Astrocyte of the spinal cord (primary cell): ENCODE measurements at regions not wholly inside any gene's neighbourhood (a gene's known extent, or its start where the extent isn't known, plus 50 kb on each side); places are given as distances from the start of the nearest gene placed in this dataset.

Experiments
- DNase-seq: peaks from one replicate; pipeline ENCODE4 v3.0.0; 2011; ENCODE audit warnings: low read depth, low spot score
- H3K4me3 ChIP-seq: 2 replicates; pipeline ENCODE4 v1.5.1; 2011; ENCODE audit warnings: low read depth, mild to moderate bottlenecking, low read length, moderate library complexity
- CTCF ChIP-seq: IDR thresholded peaks from 2 replicates; pipeline ENCODE4 v1.5.1; 2012; ENCODE audit warnings: low read depth, mild to moderate bottlenecking, low read length, inconsistent platforms
- in situ Hi-C: cut with HindIII; loops from 2 replicates; pipeline ENCODE4 v1.10.0; 2017; ENCODE audit warnings: low sequenced_read_pairs

GRCh38 chr2:120854014-120854620 lies 118.4 kb downstream of the GLI2 start:
- in situ Hi-C loops, result no loop called here
- no peak for TF ChIP-seq CTCF
- no peak for DNase-seq
- no peak overlapping the region for H3K4me3 ChIP-seq

- no peak for DNase-seq
- no peak for TF ChIP-seq CTCF
- H3K4me3 ChIP-seq, result no peak overlapping the region
- in situ Hi-C loops, result no loop called here
Observed at GRCh38 chr2:120854766-120855530, 119.3 kb downstream of the GLI2 start.

- TF ChIP-seq CTCF, result no peak
- H3K4me3 ChIP-seq, result no peak overlapping the region
- in situ Hi-C loops, result no loop called here
- no peak for DNase-seq
Observed at GRCh38 chr2:120855855-120856405, 120.3 kb downstream of the GLI2 start.

- in situ Hi-C loops, result no loop called here
- no peak for DNase-seq
- no peak overlapping the region for H3K4me3 ChIP-seq
- TF ChIP-seq CTCF, result peak; percentile 28
Observed at GRCh38 chr2:120856421-120856862, 120.8 kb downstream of the GLI2 start.

GRCh38 chr2:120857422-120857821 lies 121.8 kb downstream of the GLI2 start:
- in situ Hi-C loops, result no loop called here
- no peak for TF ChIP-seq CTCF
- H3K4me3 ChIP-seq, result no peak overlapping the region
- DNase-seq, result no peak

- in situ Hi-C loops, result no loop called here
- TF ChIP-seq CTCF, result no peak
- DNase-seq, result no peak
- H3K4me3 ChIP-seq, result no peak overlapping the region
Observed at GRCh38 chr2:120857931-120858330, 122.3 kb downstream of the GLI2 start.
